GM12872 (cell line): ENCODE measurements at regions not wholly inside any gene's neighbourhood (a gene's known extent, or its start where the extent isn't known, plus 50 kb on each side); places are given as distances from the start of the nearest gene placed in this dataset.

ENCODE experiments used
- TF ChIP-seq, protein P1 (sequence below): IDR thresholded peaks from 3 replicates; pipeline ENCODE4 v1.5.1; 2011; ENCODE audit warnings: low read depth, mild to moderate bottlenecking, low read length, moderate library complexity; ENCODE audit not compliant: insufficient read depth

DNA sequence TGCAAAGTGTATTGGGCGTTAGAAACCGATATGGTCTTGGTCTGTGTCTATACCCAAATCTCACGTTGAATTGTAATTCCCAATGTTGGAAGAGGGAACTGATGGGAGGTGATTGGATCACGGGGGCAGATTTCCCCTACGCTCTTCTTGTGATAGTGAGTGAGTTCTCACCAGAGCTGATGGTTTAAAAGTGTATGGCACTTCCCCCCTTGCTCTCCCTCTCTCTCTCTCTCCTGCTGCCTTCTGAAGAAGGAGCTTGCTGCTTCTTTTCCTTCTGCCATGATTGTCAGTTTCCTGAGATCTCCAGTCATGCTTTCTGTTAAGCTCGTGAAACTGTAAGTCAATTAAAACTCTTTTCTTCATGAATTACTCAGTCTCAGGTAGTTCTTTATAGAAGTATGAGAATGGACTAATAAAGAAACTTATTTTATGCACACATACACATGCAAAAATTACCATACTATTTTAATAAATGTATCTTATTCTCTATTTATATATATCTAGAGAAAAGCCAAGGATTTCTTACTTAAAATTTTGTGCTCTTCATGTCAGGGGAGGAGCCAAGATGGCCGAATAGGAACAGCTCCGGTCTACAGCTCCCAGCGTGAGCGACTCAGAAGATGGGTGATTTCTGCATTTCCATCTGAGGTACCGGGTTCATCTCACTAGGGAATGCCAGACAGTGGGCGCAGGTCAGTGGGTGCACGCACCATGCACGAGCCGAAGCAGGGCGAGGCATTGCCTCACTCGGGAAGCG is 1891.0 kb upstream of the FLRT2 start:
- TF ChIP-seq, protein P1, sequence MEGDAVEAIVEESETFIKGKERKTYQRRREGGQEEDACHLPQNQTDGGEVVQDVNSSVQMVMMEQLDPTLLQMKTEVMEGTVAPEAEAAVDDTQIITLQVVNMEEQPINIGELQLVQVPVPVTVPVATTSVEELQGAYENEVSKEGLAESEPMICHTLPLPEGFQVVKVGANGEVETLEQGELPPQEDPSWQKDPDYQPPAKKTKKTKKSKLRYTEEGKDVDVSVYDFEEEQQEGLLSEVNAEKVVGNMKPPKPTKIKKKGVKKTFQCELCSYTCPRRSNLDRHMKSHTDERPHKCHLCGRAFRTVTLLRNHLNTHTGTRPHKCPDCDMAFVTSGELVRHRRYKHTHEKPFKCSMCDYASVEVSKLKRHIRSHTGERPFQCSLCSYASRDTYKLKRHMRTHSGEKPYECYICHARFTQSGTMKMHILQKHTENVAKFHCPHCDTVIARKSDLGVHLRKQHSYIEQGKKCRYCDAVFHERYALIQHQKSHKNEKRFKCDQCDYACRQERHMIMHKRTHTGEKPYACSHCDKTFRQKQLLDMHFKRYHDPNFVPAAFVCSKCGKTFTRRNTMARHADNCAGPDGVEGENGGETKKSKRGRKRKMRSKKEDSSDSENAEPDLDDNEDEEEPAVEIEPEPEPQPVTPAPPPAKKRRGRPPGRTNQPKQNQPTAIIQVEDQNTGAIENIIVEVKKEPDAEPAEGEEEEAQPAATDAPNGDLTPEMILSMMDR, result no peak

DNA sequence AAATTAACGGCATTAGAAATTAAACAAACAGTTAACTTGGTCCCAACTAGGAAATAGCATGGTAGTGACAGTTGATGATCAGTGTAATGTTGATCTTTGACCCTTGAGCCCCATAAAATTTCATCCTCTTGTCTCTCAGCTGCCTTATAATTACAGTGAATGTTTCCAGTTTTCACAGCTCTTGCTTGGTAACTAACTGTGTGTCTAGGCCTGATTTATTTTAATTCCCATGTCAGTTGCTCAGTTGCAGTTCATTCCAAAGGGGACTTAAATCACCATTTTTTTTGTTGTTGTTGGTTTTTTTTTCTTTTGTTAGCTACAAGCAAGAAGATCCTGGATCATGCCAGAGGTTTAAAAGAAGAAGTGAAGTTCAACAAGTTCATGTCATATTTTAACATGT is 1883.7 kb upstream of the FLRT2 start:
- TF ChIP-seq, protein P1, result no peak

DNA sequence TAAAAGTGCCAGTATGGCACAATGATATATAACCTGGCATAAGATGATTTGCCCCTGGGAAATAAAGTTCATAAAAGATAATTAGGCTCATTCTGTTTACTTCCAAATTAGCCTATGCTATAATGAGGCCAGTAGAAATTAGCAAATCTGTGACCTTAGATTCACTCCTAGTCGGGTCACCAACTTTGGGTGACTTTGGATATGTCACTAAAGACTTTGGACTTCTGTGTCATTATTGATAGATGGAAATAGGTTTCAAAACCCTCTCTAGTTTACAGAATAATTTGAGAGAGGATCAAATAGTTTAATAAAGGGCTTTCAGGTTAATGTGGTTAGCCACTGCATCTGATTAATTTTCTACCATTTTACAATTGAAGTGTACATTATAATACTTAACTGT is 1869.3 kb upstream of the FLRT2 start:
- TF ChIP-seq, protein P1, result no peak

DNA sequence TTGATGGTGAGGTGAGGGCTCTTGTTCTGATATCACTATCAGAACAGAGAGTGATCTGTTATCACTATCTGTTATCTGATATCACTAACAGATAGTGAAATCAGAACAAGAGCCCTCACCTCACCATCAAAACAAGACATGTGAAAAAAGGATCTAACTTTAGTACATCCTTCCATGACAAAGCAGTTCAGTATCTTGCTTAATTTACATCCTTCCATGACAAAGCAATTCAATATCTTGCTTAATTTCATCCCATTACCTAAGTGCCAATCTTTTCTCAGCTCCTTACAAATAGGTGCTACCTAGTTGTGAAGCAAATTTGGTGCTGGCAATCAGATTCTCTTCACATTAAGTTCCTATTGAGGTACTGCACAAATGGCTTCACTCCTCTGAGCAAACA is 1865.6 kb upstream of the FLRT2 start:
- TF ChIP-seq, protein P1, result no peak

DNA sequence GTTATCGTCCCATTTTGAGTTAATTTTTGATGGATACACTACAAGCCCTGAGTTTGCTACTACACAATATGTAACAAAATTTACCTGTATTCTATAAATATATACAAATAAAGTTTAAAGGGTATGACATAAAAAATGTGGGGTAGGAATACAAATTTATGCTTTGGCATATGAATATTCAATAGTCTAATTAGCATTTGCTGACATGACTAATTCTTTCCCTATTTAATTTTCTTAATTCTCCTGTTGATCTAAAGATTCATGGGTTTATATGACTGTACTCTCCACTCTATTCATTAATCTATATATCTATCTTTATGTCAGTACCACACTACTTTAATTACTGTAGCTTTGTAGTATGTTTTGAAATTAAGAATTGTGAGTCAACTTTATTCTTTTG is 1840.7 kb upstream of the FLRT2 start:
- TF ChIP-seq, protein P1, result no peak

DNA sequence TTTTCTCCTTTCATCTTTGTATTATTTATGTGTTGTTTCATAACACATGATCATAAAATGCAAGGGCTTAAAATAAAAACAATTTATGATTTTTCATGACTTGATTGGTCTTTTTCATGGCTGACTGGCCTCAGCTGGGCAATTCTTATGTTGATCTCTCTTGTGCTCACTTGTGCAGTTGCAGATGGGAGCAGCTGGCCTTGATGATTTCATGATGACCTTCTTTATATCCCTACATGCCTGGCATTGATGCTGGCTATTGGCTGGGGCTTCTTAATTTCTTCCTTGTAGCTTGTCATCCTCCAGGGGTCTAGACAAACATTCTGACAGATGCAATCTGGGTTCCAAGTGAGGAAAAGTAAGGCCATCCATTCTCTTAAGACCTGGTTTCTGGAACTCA is 1832.8 kb upstream of the FLRT2 start:
- TF ChIP-seq, protein P1, result no peak

DNA sequence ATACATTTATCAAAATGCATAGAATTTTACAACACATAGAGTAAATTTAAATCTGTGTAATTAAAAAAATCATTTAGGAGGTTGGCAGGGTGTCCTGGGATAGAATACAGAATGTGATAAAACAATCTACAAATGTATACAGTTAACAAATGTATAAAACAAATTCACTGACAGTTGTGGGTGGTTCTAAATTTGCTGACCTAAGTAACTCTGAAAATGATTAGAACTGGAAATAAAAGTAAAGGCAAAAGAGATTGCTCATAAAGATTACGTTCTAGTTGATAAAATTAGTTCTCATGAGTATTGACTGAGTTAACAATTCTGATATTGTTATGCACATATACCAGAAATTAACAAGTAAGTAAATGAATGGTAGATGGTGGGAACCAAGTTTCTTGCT is 1827.3 kb upstream of the FLRT2 start:
- TF ChIP-seq, protein P1, result no peak
